GM19035 (cell line): ENCODE measurements at regions not wholly inside any gene's neighbourhood (a gene's known extent, or its start where the extent isn't known, plus 50 kb on each side); places are given as distances from the start of the nearest gene placed in this dataset.
"Not testable (repeated sequence)": the region's sequence is repeated elsewhere in the genome, so short reads cannot be mapped to it uniquely, and the experiment has no call there.

ENCODE experiments used
- ATAC-seq: cut with Tn5 transposase; IDR thresholded peaks from one replicate; pipeline ENCODE4 v1.9.1; 2021; ENCODE audit not compliant: unreplicated experiment

GRCh38 chr3:144585408-144585807 is 613.8 kb downstream of the DIPK2A start:
- ATAC-seq: no peak

GRCh38 chr3:144585953-144586352 is 614.3 kb downstream of the DIPK2A start:
- ATAC-seq: no peak

- ATAC-seq: no peak
Observed at GRCh38 chr3:144586382-144586781, 614.8 kb downstream of the DIPK2A start.

GRCh38 chr3:144590854-144591253 is 619.2 kb downstream of the DIPK2A start:
- no peak for ATAC-seq

- ATAC-seq: no peak
Observed at GRCh38 chr3:144593881-144594280, 622.3 kb downstream of the DIPK2A start.

- not testable (repeated sequence) for ATAC-seq
Observed at GRCh38 chr3:144620236-144620635, 648.6 kb downstream of the DIPK2A start.

GRCh38 chr3:144622845-144623244 is 651.2 kb downstream of the DIPK2A start:
- ATAC-seq: no peak

GRCh38 chr3:144624656-144625055 is 653.0 kb downstream of the DIPK2A start:
- ATAC-seq: no peak

GRCh38 chr3:144626835-144627234 is 655.2 kb downstream of the DIPK2A start:
- ATAC-seq: no peak

- no peak for ATAC-seq
Observed at GRCh38 chr3:144629381-144629780, 657.8 kb downstream of the DIPK2A start.

- no peak for ATAC-seq
Observed at GRCh38 chr3:144636833-144637232, 665.2 kb downstream of the DIPK2A start.

- no peak for ATAC-seq
Observed at GRCh38 chr3:144638009-144638408, 666.4 kb downstream of the DIPK2A start.

GRCh38 chr3:144643771-144644198 is 672.2 kb downstream of the DIPK2A start:
- ATAC-seq: no peak

GRCh38 chr3:144645300-144645699 is 673.7 kb downstream of the DIPK2A start:
- no peak for ATAC-seq

GRCh38 chr3:144650380-144650779 is 678.8 kb downstream of the DIPK2A start:
- ATAC-seq: no peak

- no peak for ATAC-seq
Observed at GRCh38 chr3:144652573-144652972, 681.0 kb downstream of the DIPK2A start.

GRCh38 chr3:144655423-144655822 is 683.8 kb downstream of the DIPK2A start:
- ATAC-seq: no peak

GRCh38 chr3:144660186-144660585 is 688.6 kb downstream of the DIPK2A start:
- no peak for ATAC-seq

GRCh38 chr3:144662729-144663128 is 691.1 kb downstream of the DIPK2A start:
- ATAC-seq: no peak

- ATAC-seq: no peak
Observed at GRCh38 chr3:144663456-144664436, 692.1 kb downstream of the DIPK2A start.

- ATAC-seq: no peak
Observed at GRCh38 chr3:144665567-144666053, 694.0 kb downstream of the DIPK2A start.

- no peak for ATAC-seq
Observed at GRCh38 chr3:144670571-144670970, 698.9 kb downstream of the DIPK2A start.
